GM10266 (cell line): ENCODE measurements at regions not wholly inside any gene's neighbourhood (a gene's known extent, or its start where the extent isn't known, plus 50 kb on each side); places are given as distances from the start of the nearest gene placed in this dataset.

ENCODE experiments used
- DNase-seq: peaks from one replicate; pipeline ENCODE4 v3.0.0; 2012; ENCODE audit errors: extremely low spot score
- CTCF ChIP-seq: IDR thresholded peaks from 2 replicates; pipeline ENCODE4 v1.5.1; 2012; ENCODE audit warnings: mild to moderate bottlenecking, low read depth; ENCODE audit not compliant: control insufficient read depth, insufficient read depth; ENCODE audit errors: missing control alignments

- TF ChIP-seq CTCF: no peak
- DNase-seq: no peak
These were observed 156.2 kb upstream of the PDGFD start for GRCh38 chr11:104320097-104320496.

DNA sequence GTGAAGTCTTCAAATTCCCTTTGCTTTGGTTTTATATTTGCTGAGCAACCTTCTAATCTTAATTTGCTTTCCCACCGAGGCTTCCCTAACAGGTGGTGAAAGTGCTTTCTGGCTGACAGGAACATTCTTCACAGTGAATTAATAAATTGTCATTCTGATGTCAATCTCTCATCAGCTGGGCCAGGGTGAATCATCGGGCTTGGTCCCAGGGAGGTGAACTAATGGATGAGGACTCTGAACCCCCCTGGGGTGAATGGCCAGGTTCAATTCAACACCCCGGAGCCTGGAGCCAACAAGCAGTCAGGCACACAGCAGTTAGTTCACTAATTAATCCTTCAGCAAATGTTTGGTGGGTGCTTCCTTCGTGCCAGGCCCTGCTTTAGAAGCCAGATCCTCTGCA, 155.4 kb upstream of the PDGFD start:
- DNase-seq: no peak
- no peak for TF ChIP-seq CTCF

GRCh38 chr11:104306862-104307474, 143.0 kb upstream of the PDGFD start:
- no peak for TF ChIP-seq CTCF
- DNase-seq: no peak

GRCh38 chr11:104301776-104302175, 137.8 kb upstream of the PDGFD start:
- DNase-seq: no peak
- TF ChIP-seq CTCF: no peak

DNA sequence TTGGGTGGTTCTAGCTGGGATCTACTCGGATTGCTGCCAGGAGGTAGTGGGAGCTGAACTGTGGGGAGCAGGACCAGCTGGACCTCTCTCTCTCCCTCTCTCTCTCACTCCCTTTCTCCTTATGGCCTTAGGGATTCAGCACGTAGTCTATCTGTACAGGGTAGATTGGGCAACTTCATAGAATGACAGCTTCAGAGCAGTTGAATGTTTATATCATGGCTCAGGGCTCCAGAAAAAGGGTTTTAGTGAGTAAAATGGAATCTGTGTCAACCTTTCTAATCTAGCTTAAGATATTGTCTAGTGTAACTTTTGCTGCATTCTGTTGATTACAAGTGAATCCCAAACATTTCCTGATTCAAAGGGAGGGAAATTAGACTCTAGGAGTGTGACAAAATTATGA, 127.7 kb upstream of the PDGFD start:
- no peak for TF ChIP-seq CTCF
- DNase-seq: no peak

DNA sequence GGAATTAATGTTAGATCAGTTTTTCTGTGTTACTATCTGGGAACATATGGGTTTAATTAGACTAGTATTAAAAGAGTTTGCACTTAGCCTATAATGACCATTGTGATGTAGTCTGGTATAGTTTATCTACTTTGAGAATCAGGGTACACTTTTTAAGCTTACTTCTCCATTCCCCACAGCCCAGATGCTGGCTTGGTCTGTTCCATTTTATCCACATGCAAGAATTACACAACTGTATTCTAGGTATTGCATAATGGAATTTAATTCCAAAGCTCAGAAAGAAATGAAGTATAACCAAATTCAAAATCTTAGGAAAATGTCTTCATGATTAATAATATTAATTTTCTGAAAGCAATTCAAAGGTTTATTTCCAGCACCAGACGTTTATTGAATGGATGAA, 122.2 kb upstream of the PDGFD start:
- no peak for DNase-seq
- no peak for TF ChIP-seq CTCF

DNA sequence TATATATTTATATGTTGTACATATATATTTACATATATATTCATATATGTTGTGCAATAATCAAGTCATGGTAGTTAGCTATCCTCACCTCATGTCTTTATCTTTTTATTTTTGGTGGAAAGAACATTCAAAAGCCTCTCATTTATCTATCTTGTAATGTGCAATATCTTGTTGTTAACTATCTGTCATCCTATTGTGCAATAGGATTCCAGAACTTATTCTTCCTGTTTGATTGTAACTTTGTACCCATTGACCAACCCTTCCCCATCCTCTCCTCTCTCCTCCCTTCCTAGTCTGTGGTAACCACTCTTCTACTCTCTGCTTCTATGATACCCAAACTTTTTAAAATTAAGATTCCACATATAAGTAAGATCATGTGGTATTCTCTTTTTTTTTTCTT, 115.6 kb upstream of the PDGFD start:
- TF ChIP-seq CTCF: no peak
- DNase-seq: no peak
